H9 (cell line): ENCODE measurements at regions not wholly inside any gene's neighbourhood (a gene's known extent, or its start where the extent isn't known, plus 50 kb on each side); places are given as distances from the start of the nearest gene placed in this dataset.

Experiments
- DNase-seq: peaks from one replicate; pipeline ENCODE4 v3.0.0-alpha.2; 2017
- H2AFZ ChIP-seq: one replicate; pipeline ENCODE4 v1.6.1; 2013; ENCODE audit warnings: mild to moderate bottlenecking, low read length, control low read depth, moderate library complexity
- H2AK5ac ChIP-seq: 2 replicates; pipeline ENCODE4 v1.6.1; 2013; ENCODE audit warnings: low read length, control low read depth, mixed read lengths; ENCODE audit not compliant: insufficient read length
- H2BK120ac ChIP-seq: one replicate; pipeline ENCODE4 v1.6.1; 2013; ENCODE audit warnings: low read depth, mild to moderate bottlenecking, low read length, control low read depth, inconsistent platforms; ENCODE audit not compliant: poor library complexity, severe bottlenecking
- H2BK12ac ChIP-seq: 2 replicates; pipeline ENCODE4 v1.6.1; 2013; ENCODE audit warnings: low read length, control low read depth, mixed read lengths, low read depth; ENCODE audit not compliant: insufficient read length
- H2BK15ac ChIP-seq: 2 replicates; pipeline ENCODE4 v1.6.1; 2013; ENCODE audit warnings: low read depth, low read length, control low read depth
- H2BK20ac ChIP-seq: one replicate; pipeline ENCODE4 v1.6.1; 2013; ENCODE audit warnings: low read depth, mild to moderate bottlenecking, low read length, control low read depth, inconsistent platforms; ENCODE audit not compliant: poor library complexity, severe bottlenecking
- H2BK5ac ChIP-seq: 2 replicates; pipeline ENCODE4 v1.6.1; 2013; ENCODE audit warnings: low read length, control low read depth, mixed read lengths; ENCODE audit not compliant: insufficient read length
- H3K14ac ChIP-seq: 2 replicates; pipeline ENCODE4 v1.6.1; 2013; ENCODE audit warnings: low read length, control low read depth; ENCODE audit not compliant: insufficient read depth
- H3K18ac ChIP-seq: 2 replicates; pipeline ENCODE4 v1.6.1; 2013; ENCODE audit warnings: low read depth, mild to moderate bottlenecking, mixed read lengths, low read length, control low read depth; ENCODE audit not compliant: insufficient read length
- H3K23ac ChIP-seq: 2 replicates; pipeline ENCODE4 v1.6.1; 2013; ENCODE audit warnings: low read length, control low read depth, mixed read lengths, low read depth; ENCODE audit not compliant: insufficient read length
- H3K23me2 ChIP-seq: 2 replicates; pipeline ENCODE4 v1.6.1; 2013; ENCODE audit warnings: low read depth, mild to moderate bottlenecking, mixed read lengths, low read length, control low read depth; ENCODE audit not compliant: insufficient read length, poor library complexity, severe bottlenecking
- H3K27ac ChIP-seq: 2 replicates; pipeline ENCODE4 v1.5.1; 2013; ENCODE audit warnings: low read length, control low read depth, mixed read lengths, low read depth; ENCODE audit not compliant: insufficient read length
- H3K27me3 ChIP-seq: 2 replicates; pipeline ENCODE4 v1.6.1; 2013; ENCODE audit warnings: low read length, control low read depth, inconsistent platforms; ENCODE audit not compliant: insufficient read depth
- H3K4ac ChIP-seq: 2 replicates; pipeline ENCODE4 v1.6.1; 2013; ENCODE audit warnings: low read depth, mild to moderate bottlenecking, control low read depth, inconsistent platforms, low read length, moderate library complexity
- H3K4me1 ChIP-seq: 2 replicates; pipeline ENCODE4 v1.6.1; 2013; ENCODE audit warnings: low read length, control low read depth, inconsistent platforms; ENCODE audit not compliant: insufficient read depth
- H3K4me2 ChIP-seq: 2 replicates; pipeline ENCODE4 v1.6.1; 2013; ENCODE audit warnings: low read length, control low read depth, mixed read lengths; ENCODE audit not compliant: insufficient read length, insufficient read depth
- H3K56ac ChIP-seq: 2 replicates; pipeline ENCODE4 v1.6.1; 2013; ENCODE audit warnings: low read depth, mild to moderate bottlenecking, mixed read lengths, low read length, control low read depth; ENCODE audit not compliant: insufficient read length
- H3K79me1 ChIP-seq: 2 replicates; pipeline ENCODE4 v1.6.1; 2013; ENCODE audit warnings: low read depth, mild to moderate bottlenecking, moderate library complexity, low read length, control low read depth, inconsistent platforms; ENCODE audit not compliant: insufficient read depth, poor library complexity, severe bottlenecking
- H3K79me2 ChIP-seq: 2 replicates; pipeline ENCODE4 v1.6.1; 2013; ENCODE audit warnings: low read length, control low read depth, inconsistent platforms; ENCODE audit not compliant: insufficient read depth
- H3K9ac ChIP-seq: 2 replicates; pipeline ENCODE4 v1.6.1; 2013; ENCODE audit warnings: low read length, control low read depth, mixed read lengths; ENCODE audit not compliant: insufficient read length; ENCODE audit errors: extremely low read depth
- H3K9me3 ChIP-seq: one replicate; pipeline ENCODE4 v1.6.1; 2013; ENCODE audit warnings: low read depth, low read length, inconsistent platforms; ENCODE audit not compliant: control insufficient read depth
- H3T11ph ChIP-seq: one replicate; pipeline ENCODE4 v1.6.1; 2013; ENCODE audit warnings: mild to moderate bottlenecking, low read length, control low read depth, inconsistent platforms
- H4K20me1 ChIP-seq: one replicate; pipeline ENCODE4 v1.6.1; 2013; ENCODE audit not compliant: control insufficient read depth, insufficient read length, insufficient read depth
- H4K5ac ChIP-seq: 2 replicates; pipeline ENCODE4 v1.6.1; 2013; ENCODE audit warnings: low read depth, mild to moderate bottlenecking, mixed read lengths, low read length, control low read depth; ENCODE audit not compliant: insufficient read length
- H4K8ac ChIP-seq: replicated peaks from 2 replicates; pipeline ENCODE4 v1.6.1; 2013; ENCODE audit warnings: low read length, control low read depth, mixed read lengths, low read depth; ENCODE audit not compliant: insufficient read length
- H4K91ac ChIP-seq: 2 replicates; pipeline ENCODE4 v1.6.1; 2013; ENCODE audit warnings: low read depth, mild to moderate bottlenecking, moderate library complexity, mixed read lengths, low read length, control low read depth; ENCODE audit not compliant: insufficient read length
- H3K27ac Mint-ChIP-seq, 3 experiments: 2 replicates in 2 of 3; 3 replicates in 1 of 3; pipeline ENCODE4 v1.8.0; 2020 to 2021; ENCODE audit warnings: mixed read lengths in 3 of 3, mild to moderate bottlenecking in 1 of 3, moderate library complexity in 1 of 3
- H3K27me3 Mint-ChIP-seq: 2 replicates; pipeline ENCODE4 v1.8.0; 2021; ENCODE audit warnings: low read depth, mild to moderate bottlenecking, moderate library complexity, mixed read lengths
- H3K36me3 Mint-ChIP-seq, 3 experiments: 2 replicates in 2 of 3; 3 replicates in 1 of 3; pipeline ENCODE4 v1.8.0; 2020 to 2021; ENCODE audit warnings: low read depth in 3 of 3, mixed read lengths in 3 of 3; ENCODE audit not compliant: insufficient read depth in 1 of 3
- H3K4me1 Mint-ChIP-seq, 2 experiments: 2 replicates each; pipeline ENCODE4 v1.8.0; 2020; ENCODE audit warnings: mixed read lengths in 2 of 2
- H3K4me3 Mint-ChIP-seq, 2 experiments: 2 replicates in 1 of 2; 3 replicates in 1 of 2; pipeline ENCODE4 v1.8.0; 2020 to 2021; ENCODE audit warnings: mild to moderate bottlenecking in 2 of 2, mixed read lengths in 2 of 2, moderate library complexity in 1 of 2
- H3K9me3 Mint-ChIP-seq, 2 experiments: 2 replicates in 1 of 2; 3 replicates in 1 of 2; pipeline ENCODE4 v1.8.0; 2020; ENCODE audit warnings: mild to moderate bottlenecking in 2 of 2, mixed read lengths in 2 of 2, moderate library complexity in 1 of 2
- CTCF ChIP-seq: fragments of 200-600 bp; sonication (generic); conservative IDR thresholded peaks from 3 replicates; pipeline ENCODE4 v1.8.0; 2021; ENCODE audit warnings: antibody characterized with exemption, mild to moderate bottlenecking
- WGBS: extraction: QIAGEN DNeasy Blood & Tissue Kit; methylation state at CpG from one replicate; pipeline ENCODE4 v1.1.7; 2013; ENCODE audit warnings: missing lambda C conversion rate, low lambda C conversion rate, mixed read lengths; ENCODE audit not compliant: insufficient read length; ENCODE audit errors: extremely low coverage; 5-methylcytosine and 5-hydroxymethylcytosine counted together

- peaks cover 9% of the 10 kb centered on the region; the same call in 1 of the 2 replicates for H3K4me1 ChIP-seq
- peaks cover 9% of the 10 kb centered on the region for H3K27me3 Mint-ChIP-seq
- H2BK15ac ChIP-seq = no peak overlapping the region
- H3K27ac ChIP-seq = no peak overlapping the region
- H2BK5ac ChIP-seq = no peak overlapping the region
- no peaks in the 10 kb centered on the region for H3K9me3 ChIP-seq
- no peak overlapping the region for H4K5ac ChIP-seq
- no peak for TF ChIP-seq CTCF
- H3K14ac ChIP-seq = no peak overlapping the region
- no peak overlapping the region for H2BK120ac ChIP-seq
- H3K9me3 Mint-ChIP-seq = peaks cover 4% of the 10 kb centered on the region in 2 experiments; a peak in 3 of 5 replicates
- no peak overlapping the region for H3K4me3 Mint-ChIP-seq
- no peak overlapping the region for H3K4me2 ChIP-seq
- H3K27me3 ChIP-seq = no peaks in the 10 kb centered on the region
- H3K4me1 Mint-ChIP-seq = peaks cover 25 to 32% of the 10 kb centered on the region in 2 experiments
- no peak overlapping the region for H3K18ac ChIP-seq
- H4K91ac ChIP-seq = no peak overlapping the region
- H2BK12ac ChIP-seq = no peak overlapping the region
- no peaks in the 10 kb centered on the region for H3K23me2 ChIP-seq
- H3K9ac ChIP-seq = no peak overlapping the region
- no peak overlapping the region for H3T11ph ChIP-seq
- peaks cover 0 to 5% (median 0%) of the 10 kb centered on the region in 3 experiments; a peak in 2 of 7 replicates for H3K36me3 Mint-ChIP-seq
- no peak overlapping the region for H2AFZ ChIP-seq
- no peak overlapping the region for H3K56ac ChIP-seq
- no CpG with 5 or more reads among the region's 1 CpG for WGBS
- no peak overlapping the region for H3K4ac ChIP-seq
- H2AK5ac ChIP-seq = no peak overlapping the region
- no peak overlapping the region for H3K23ac ChIP-seq
- H4K8ac ChIP-seq = no peak overlapping the region
- DNase-seq = no peak
- H2BK20ac ChIP-seq = no peak overlapping the region
- no peaks in the 10 kb centered on the region for H3K79me1 ChIP-seq
- no peak overlapping the region for H3K27ac Mint-ChIP-seq
- H3K79me2 ChIP-seq = no peaks in the 10 kb centered on the region
- H4K20me1 ChIP-seq = no peaks in the 10 kb centered on the region
These were observed 619.5 kb upstream of the FANCL start for GRCh38 chr2:58860586-58860985.
